HG03196 (cell line): ENCODE measurements at regions not wholly inside any gene's neighbourhood (a gene's known extent, or its start where the extent isn't known, plus 50 kb on each side); places are given as distances from the start of the nearest gene placed in this dataset.

Source experiments
- ATAC-seq: cut with Tn5 transposase; IDR thresholded peaks from one replicate; pipeline ENCODE4 v1.9.1; 2021; ENCODE audit not compliant: unreplicated experiment

- ATAC-seq = no peak
Measured at GRCh38 chr12:127223011-127223410, 1044.0 kb upstream of the TMEM132C start.

- ATAC-seq = no peak
Measured at GRCh38 chr12:127223731-127224130, 1043.2 kb upstream of the TMEM132C start.

- ATAC-seq = no peak
Measured at GRCh38 chr12:127230843-127231260, 1036.1 kb upstream of the TMEM132C start.

GRCh38 chr12:127231371-127231770, 1035.6 kb upstream of the TMEM132C start:
- ATAC-seq = no peak

GRCh38 chr12:127233016-127233415, 1034.0 kb upstream of the TMEM132C start:
- ATAC-seq = no peak

GRCh38 chr12:127235761-127236160, 1031.2 kb upstream of the TMEM132C start:
- ATAC-seq = no peak

GRCh38 chr12:127236491-127236890, 1030.5 kb upstream of the TMEM132C start:
- no peak for ATAC-seq

GRCh38 chr12:127237151-127237550, 1029.8 kb upstream of the TMEM132C start:
- ATAC-seq = no peak

- no peak for ATAC-seq
Measured at GRCh38 chr12:127238107-127238506, 1028.9 kb upstream of the TMEM132C start.

- ATAC-seq = no peak
Measured at GRCh38 chr12:127239781-127240180, 1027.2 kb upstream of the TMEM132C start.

GRCh38 chr12:127240249-127240929, 1026.6 kb upstream of the TMEM132C start:
- ATAC-seq = no peak

GRCh38 chr12:127241072-127241817, 1025.7 kb upstream of the TMEM132C start:
- no peak for ATAC-seq

- ATAC-seq = no peak
Measured at GRCh38 chr12:127245009-127245408, 1022.0 kb upstream of the TMEM132C start.

- no peak for ATAC-seq
Measured at GRCh38 chr12:127245437-127245836, 1021.5 kb upstream of the TMEM132C start.

- no peak for ATAC-seq
Measured at GRCh38 chr12:127247937-127248336, 1019.0 kb upstream of the TMEM132C start.

- no peak for ATAC-seq
Measured at GRCh38 chr12:127249428-127249827, 1017.5 kb upstream of the TMEM132C start.

- ATAC-seq = no peak
Measured at GRCh38 chr12:127253797-127254327, 1013.1 kb upstream of the TMEM132C start.

GRCh38 chr12:127254420-127254955, 1012.5 kb upstream of the TMEM132C start:
- no peak for ATAC-seq

GRCh38 chr12:127257366-127257935, 1009.5 kb upstream of the TMEM132C start:
- ATAC-seq = no peak

- no peak for ATAC-seq
Measured at GRCh38 chr12:127260531-127260930, 1006.4 kb upstream of the TMEM132C start.

- no peak for ATAC-seq
Measured at GRCh38 chr12:127260999-127261398, 1006.0 kb upstream of the TMEM132C start.

GRCh38 chr12:127262615-127263014, 1004.4 kb upstream of the TMEM132C start:
- no peak for ATAC-seq
